RPMI7951 (cell line): ENCODE measurements at regions not wholly inside any gene's neighbourhood (a gene's known extent, or its start where the extent isn't known, plus 50 kb on each side); places are given as distances from the start of the nearest gene placed in this dataset.

ENCODE experiments used
- DNase-seq: peaks from one replicate; pipeline ENCODE4 v3.0.0-alpha.2; 2012; ENCODE audit warnings: low read depth

GRCh38 chr17:34711646-34712045 is 132.3 kb downstream of the TMEM132E start:
- no peak for DNase-seq

GRCh38 chr17:34710226-34710625 is 130.8 kb downstream of the TMEM132E start:
- no peak for DNase-seq

DNA sequence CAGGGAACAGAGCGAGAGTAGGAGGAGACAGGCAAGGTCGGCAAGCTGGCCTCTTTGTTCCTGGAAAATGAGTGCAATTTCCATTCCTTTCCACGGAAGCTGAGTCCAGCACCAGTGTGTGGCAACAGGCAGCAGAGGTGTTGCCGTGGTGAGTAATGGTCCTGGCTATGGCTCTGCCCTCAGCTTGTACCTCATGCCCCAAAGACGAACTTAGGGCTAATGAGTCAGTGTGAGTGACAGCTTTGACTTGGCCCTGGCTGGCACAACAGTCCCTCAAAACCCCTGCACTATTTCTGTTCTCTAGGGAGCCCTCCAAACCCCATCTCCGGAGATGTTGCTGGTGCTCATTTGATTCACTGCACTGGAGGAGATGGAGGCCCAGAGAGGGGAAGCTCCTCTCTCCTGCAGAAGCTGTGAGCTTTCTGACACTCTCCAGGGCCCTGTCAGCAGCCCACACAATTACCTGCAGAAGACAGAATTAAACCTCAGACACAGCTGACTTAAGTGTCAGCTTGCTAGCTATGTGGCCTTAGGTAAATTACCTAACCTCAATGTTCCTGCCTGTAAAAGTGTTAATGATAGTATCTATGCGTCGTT is 129.9 kb downstream of the TMEM132E start:
- no peak for DNase-seq

GRCh38 chr17:34706029-34706428 is 126.6 kb downstream of the TMEM132E start:
- DNase-seq: peak; percentile 24

GRCh38 chr17:34703533-34703932 is 124.2 kb downstream of the TMEM132E start:
- DNase-seq: peak; percentile 41

- DNase-seq: no peak
Observed at GRCh38 chr17:34699181-34699580, 119.8 kb downstream of the TMEM132E start.

DNA sequence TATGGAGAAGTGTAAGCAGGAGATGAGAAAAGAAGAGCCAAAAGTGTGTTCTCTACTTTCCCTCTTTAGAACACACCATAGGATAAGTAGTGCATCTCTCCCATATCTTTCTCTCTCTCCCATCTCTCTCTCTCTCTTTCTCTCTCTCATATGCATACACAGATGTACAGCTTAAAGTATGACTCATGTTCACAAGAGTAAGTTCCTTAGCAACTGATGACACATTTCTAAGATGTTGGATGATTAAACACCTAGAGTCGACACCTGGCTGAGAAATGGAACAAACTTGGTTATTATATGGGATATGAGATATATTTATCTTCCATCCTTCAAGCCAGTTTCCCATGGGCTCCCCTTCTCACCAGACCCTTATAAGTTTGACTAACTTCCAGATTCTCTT is 113.5 kb downstream of the TMEM132E start:
- no peak for DNase-seq
